GM10266 (cell line): ENCODE measurements at regions not wholly inside any gene's neighbourhood (a gene's known extent, or its start where the extent isn't known, plus 50 kb on each side); places are given as distances from the start of the nearest gene placed in this dataset.

Experiments
- DNase-seq: peaks from one replicate; pipeline ENCODE4 v3.0.0; 2012; ENCODE audit errors: extremely low spot score
- CTCF ChIP-seq: IDR thresholded peaks from 2 replicates; pipeline ENCODE4 v1.5.1; 2012; ENCODE audit warnings: mild to moderate bottlenecking, low read depth; ENCODE audit not compliant: control insufficient read depth, insufficient read depth; ENCODE audit errors: missing control alignments

DNA sequence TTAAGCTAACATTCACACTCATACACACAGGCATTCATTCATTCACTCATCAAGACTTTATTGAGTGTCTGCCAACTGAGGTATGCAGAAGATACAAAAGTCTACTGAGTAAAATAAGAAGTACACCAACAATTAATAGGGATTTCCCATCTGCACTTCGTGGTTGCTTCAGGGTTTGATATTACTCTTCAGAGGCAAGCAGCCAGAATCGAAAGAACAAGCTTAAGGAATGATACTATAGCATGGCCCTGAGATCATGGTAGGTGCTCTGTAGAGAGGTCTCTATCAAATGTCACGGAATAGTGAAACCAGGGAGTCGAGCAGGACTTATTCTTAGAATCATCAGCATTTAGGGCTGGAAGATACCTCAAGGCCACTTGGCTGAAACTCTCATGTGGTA is 135.4 kb downstream of the NRN1 start:
- DNase-seq: no peak
- TF ChIP-seq CTCF: no peak

- TF ChIP-seq CTCF: no peak
- no peak for DNase-seq
Observed at GRCh38 chr6:5869676-5870075, 137.0 kb downstream of the NRN1 start.

GRCh38 chr6:5869261-5869660 is 137.5 kb downstream of the NRN1 start:
- TF ChIP-seq CTCF: no peak
- DNase-seq: no peak

- DNase-seq: no peak
- TF ChIP-seq CTCF: no peak
Observed at GRCh38 chr6:5866547-5867051, 140.1 kb downstream of the NRN1 start.

GRCh38 chr6:5865506-5866031 is 141.2 kb downstream of the NRN1 start:
- no peak for TF ChIP-seq CTCF
- no peak for DNase-seq

DNA sequence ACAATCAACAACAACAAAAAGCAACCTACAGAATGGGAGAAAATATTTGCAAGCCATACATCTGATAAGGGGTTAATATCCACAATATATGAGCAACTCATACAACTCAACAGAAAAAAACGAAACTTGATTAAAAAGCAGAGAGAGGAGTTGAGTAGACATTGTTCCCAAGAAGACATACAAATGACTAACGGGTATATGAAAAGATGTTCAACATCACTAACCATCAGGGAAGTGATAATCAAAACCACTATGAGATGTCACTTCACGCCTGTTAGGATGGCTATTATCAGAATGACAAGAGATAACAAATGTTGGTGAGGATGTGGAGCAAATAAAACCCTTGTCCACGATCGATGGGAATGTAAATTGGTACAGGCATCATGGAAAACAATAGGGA is 145.9 kb downstream of the NRN1 start:
- no peak for DNase-seq
- no peak for TF ChIP-seq CTCF

GRCh38 chr6:5855787-5856470 is 150.8 kb downstream of the NRN1 start:
- TF ChIP-seq CTCF: no peak
- DNase-seq: no peak
